ENCODE measurements at regions not wholly inside any gene's neighbourhood (a gene's known extent, or its start where the extent isn't known, plus 50 kb on each side); places are given as distances from the start of the nearest gene placed in this dataset.

DNA sequence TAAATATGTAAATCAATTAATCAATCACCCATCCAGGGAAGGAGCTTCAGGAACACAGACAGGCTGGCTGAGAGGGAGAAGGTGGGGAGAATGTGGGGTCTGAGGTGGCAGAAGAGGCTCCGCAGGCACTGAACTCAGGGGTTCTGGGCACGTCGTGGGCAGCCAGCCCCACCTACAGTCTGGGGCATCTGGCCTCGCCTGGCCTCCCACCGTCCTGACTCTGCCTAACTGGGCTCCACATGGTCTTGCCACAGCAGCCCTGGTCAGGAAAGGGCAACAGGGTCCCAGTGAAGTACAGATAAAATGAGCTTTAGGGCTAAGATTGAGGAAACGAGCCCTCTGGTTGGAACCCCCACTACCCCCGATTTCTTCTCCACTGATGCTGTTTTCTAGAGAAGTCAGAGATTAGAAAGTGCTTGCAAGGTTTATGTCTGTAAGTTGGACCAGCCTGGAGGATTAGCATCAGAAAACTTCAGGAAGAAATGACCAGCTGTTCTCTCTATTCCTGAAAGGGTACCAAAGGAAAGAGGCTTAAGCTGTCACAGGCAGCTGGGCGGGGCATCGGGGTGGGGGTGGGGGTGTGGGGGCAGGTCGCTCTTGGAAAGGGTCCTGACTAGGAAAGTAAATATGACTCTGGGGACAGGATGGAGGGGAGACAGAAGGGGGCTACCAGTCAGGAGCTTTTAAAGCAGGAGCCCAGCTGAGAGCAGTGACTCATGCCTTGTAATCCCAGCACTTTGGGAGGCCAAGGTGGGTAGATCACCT lies 261.7 kb downstream of the BUD13 start:
- TF ChIP-seq, protein P1, sequence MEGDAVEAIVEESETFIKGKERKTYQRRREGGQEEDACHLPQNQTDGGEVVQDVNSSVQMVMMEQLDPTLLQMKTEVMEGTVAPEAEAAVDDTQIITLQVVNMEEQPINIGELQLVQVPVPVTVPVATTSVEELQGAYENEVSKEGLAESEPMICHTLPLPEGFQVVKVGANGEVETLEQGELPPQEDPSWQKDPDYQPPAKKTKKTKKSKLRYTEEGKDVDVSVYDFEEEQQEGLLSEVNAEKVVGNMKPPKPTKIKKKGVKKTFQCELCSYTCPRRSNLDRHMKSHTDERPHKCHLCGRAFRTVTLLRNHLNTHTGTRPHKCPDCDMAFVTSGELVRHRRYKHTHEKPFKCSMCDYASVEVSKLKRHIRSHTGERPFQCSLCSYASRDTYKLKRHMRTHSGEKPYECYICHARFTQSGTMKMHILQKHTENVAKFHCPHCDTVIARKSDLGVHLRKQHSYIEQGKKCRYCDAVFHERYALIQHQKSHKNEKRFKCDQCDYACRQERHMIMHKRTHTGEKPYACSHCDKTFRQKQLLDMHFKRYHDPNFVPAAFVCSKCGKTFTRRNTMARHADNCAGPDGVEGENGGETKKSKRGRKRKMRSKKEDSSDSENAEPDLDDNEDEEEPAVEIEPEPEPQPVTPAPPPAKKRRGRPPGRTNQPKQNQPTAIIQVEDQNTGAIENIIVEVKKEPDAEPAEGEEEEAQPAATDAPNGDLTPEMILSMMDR (IDR thresholded peaks at IDR 0.05): no peak
- no peak for TF ChIP-seq POLR2A (IDR thresholded peaks at IDR 0.05)

Measured in esophagus squamous epithelium (tissue), 4 donors.